H1 (cell line): ENCODE measurements at regions not wholly inside any gene's neighbourhood (a gene's known extent, or its start where the extent isn't known, plus 50 kb on each side); places are given as distances from the start of the nearest gene placed in this dataset.

Experiments
- SRF ChIP-seq: IDR thresholded peaks from 2 replicates; pipeline ENCODE4 v1.6.1; 2011; ENCODE audit warnings: mild to moderate bottlenecking, low read depth, low read length, moderate library complexity

- no peak for TF ChIP-seq SRF
Observed at GRCh38 chr1:29556657-29557056, 320.3 kb downstream of the PTPRU start (continued).
